Endothelial cell of umbilical vein (primary cell): ENCODE measurements at regions not wholly inside any gene's neighbourhood (a gene's known extent, or its start where the extent isn't known, plus 50 kb on each side); places are given as distances from the start of the nearest gene placed in this dataset.

Experiments
- BruUV-seq: library from RNA; stranded (reverse); fragments of 400-500 nt; replicated peaks from 2 replicates; lab custom pipeline; 2021; lab: Mats Ljungman, UMichigan
- CTCF ChIA-PET: fragments of 300-600, 350-600 bp; sonication (Branson Sonifier 250); formaldehyde crosslinking; loops from one replicate; lab custom pipeline; 2021; ENCODE audit warnings: antibody characterized with exemption, inconsistent platforms; lab: Charles Lee
- POLR2A ChIA-PET: fragments of 300-600, 350-600 bp; sonication (Branson Sonifier 250); formaldehyde crosslinking; loops from one replicate; lab custom pipeline; 2021; ENCODE audit warnings: antibody characterized with exemption, inconsistent platforms; lab: Charles Lee
- DNase-seq: peaks from one replicate; pipeline ENCODE4 v3.0.0-alpha.2; 2011; ENCODE audit warnings: low read depth, low spot score
- FAIRE-seq: peaks from 2 replicates; lab custom pipeline; 2011; peaks lifted over from hg19 to GRCh38; lab: Jason Lieb, UNC
- H2AFZ ChIP-seq: 2 replicates; pipeline ENCODE4 v1.6.0; 2012; ENCODE audit warnings: low read depth, low read length, control low read depth, inconsistent platforms
- H3K27ac ChIP-seq: 2 replicates; pipeline ENCODE4 v1.5.1; 2011; ENCODE audit warnings: low read depth, mild to moderate bottlenecking, control low read depth, low read length, moderate library complexity; ENCODE audit not compliant: insufficient read depth
- H3K27me3 ChIP-seq, 2 experiments: 2 replicates each; pipeline versions ENCODE4 v1.6.0 to v1.6.1; 2011; ENCODE audit warnings: low read length in 2 of 2, mixed read lengths in 1 of 2; ENCODE audit not compliant: control insufficient read depth in 2 of 2, insufficient read depth in 2 of 2
- H3K36me3 ChIP-seq, 2 experiments: 2 replicates in 1 of 2; 3 replicates in 1 of 2; pipeline ENCODE4 v1.5.1; 2011; ENCODE audit warnings: low read length in 2 of 2, mild to moderate bottlenecking in 1 of 2, moderate library complexity in 1 of 2; ENCODE audit not compliant: control insufficient read depth in 2 of 2, insufficient read depth in 2 of 2; ENCODE audit errors: extremely low read depth in 1 of 2
- H3K4me1 ChIP-seq: 3 replicates; pipeline ENCODE4 v1.5.1; 2011; ENCODE audit warnings: mild to moderate bottlenecking, low read length; ENCODE audit not compliant: control insufficient read depth, insufficient read depth; ENCODE audit errors: extremely low read depth
- H3K4me2 ChIP-seq: 2 replicates; pipeline ENCODE4 v1.6.1; 2011; ENCODE audit warnings: low read length, control low read depth, mixed read lengths; ENCODE audit not compliant: insufficient read depth
- H3K4me3 ChIP-seq, 3 experiments: fragments of 200-600 bp in 1 of 3; sonication (generic), shearing (Covaris generic) in 1 of 3; replicated peaks in 1 of 3; 2 replicates each; pipeline ENCODE4 v1.5.1; 2011 to 2016; ENCODE audit warnings: control low read depth in 3 of 3, low read length in 3 of 3, mild to moderate bottlenecking in 2 of 3, inconsistent platforms in 1 of 3, low read depth in 1 of 3, moderate library complexity in 1 of 3; ENCODE audit not compliant: insufficient read depth in 1 of 3
- H3K79me2 ChIP-seq: 2 replicates; pipeline ENCODE4 v1.6.0; 2012; ENCODE audit warnings: low read length, inconsistent platforms; ENCODE audit not compliant: control insufficient read depth, insufficient read depth
- H3K9ac ChIP-seq: replicated peaks from 2 replicates; pipeline ENCODE3; 2011; ENCODE audit warnings: low read length, control low read depth; ENCODE audit not compliant: insufficient read depth; ENCODE audit errors: extremely low read depth
- H3K9me1 ChIP-seq: replicated peaks from 3 replicates; pipeline ENCODE4 v1.6.0; 2011; ENCODE audit warnings: mild to moderate bottlenecking, low read length; ENCODE audit not compliant: control insufficient read depth, insufficient read depth; ENCODE audit errors: extremely low read depth
- H3K9me3 ChIP-seq: replicated peaks from 2 replicates; pipeline ENCODE4 v1.5.1; 2012; ENCODE audit warnings: low read length, inconsistent platforms; ENCODE audit not compliant: control insufficient read depth, insufficient read depth
- H4K20me1 ChIP-seq: replicated peaks from 2 replicates; pipeline ENCODE3; 2011; ENCODE audit warnings: mild to moderate bottlenecking, low read length; ENCODE audit not compliant: control insufficient read depth, insufficient read depth; ENCODE audit errors: extremely low read depth
- CTCF ChIP-seq, 2 donors: IDR thresholded peaks; 1 replicate in 1 of 2; 2 replicates in 1 of 2; pipeline ENCODE4 v1.5.1; 2011; ENCODE audit warnings: low read length in 2 of 2, mild to moderate bottlenecking in 2 of 2, moderate library complexity in 2 of 2, control low read depth in 1 of 2, inconsistent platforms in 1 of 2, low read depth in 1 of 2; ENCODE audit not compliant: insufficient read depth in 1 of 2; ENCODE audit errors: extremely low read depth in 1 of 2
- EZH2 ChIP-seq: IDR thresholded peaks from 2 replicates; pipeline ENCODE4 v1.6.1; 2012; ENCODE audit warnings: borderline replicate concordance, low read depth, mild to moderate bottlenecking, moderate library complexity, low read length, inconsistent platforms; ENCODE audit not compliant: severe bottlenecking
- FOS ChIP-seq: IDR thresholded peaks from 2 replicates; pipeline ENCODE4 v1.6.1; 2011; ENCODE audit warnings: mild to moderate bottlenecking, low read length, moderate library complexity, borderline replicate concordance; ENCODE audit not compliant: insufficient read depth
- GATA2 ChIP-seq: IDR thresholded peaks from 2 replicates; pipeline ENCODE4 v1.7.0; 2011; ENCODE audit warnings: low read depth, mild to moderate bottlenecking, moderate library complexity, mixed read lengths, low read length; ENCODE audit not compliant: insufficient read length, insufficient read depth
- JUN ChIP-seq: IDR thresholded peaks from 2 replicates; pipeline ENCODE4 v1.6.1; 2011; ENCODE audit warnings: borderline replicate concordance, low read depth; ENCODE audit not compliant: insufficient read length, insufficient read depth
- MYC ChIP-seq: IDR thresholded peaks from one replicate; pipeline ENCODE4 v1.6.1; 2011; ENCODE audit warnings: mild to moderate bottlenecking, low read depth, low read length
- POLR2A ChIP-seq: IDR thresholded peaks from 2 replicates; pipeline ENCODE4 v1.6.1; 2012; ENCODE audit warnings: low read depth, mild to moderate bottlenecking, control low read depth, low read length
- POLR2AphosphoS5 ChIP-seq: IDR thresholded peaks from 2 replicates; pipeline ENCODE4 v1.6.1; 2012; ENCODE audit warnings: low read depth, mild to moderate bottlenecking, control low read depth, low read length, moderate library complexity; ENCODE audit not compliant: insufficient read depth
- dilution Hi-C: fragments of 300-500 bp; cut with MboI; formaldehyde crosslinking; loops from one replicate; pipeline ENCODE4 v1.15.0; 2019; ENCODE audit warnings: low sequenced_read_pairs; ENCODE audit not compliant: extremely low pct_ligation_motif_present
- intact Hi-C: fragments of 100-400 bp; cut with micrococcal nuclease; formaldehyde crosslinking; loops from one replicate; pipeline ENCODE4 v1.10.0; 2022
- TF ChIP-seq, protein P1 (sequence below): IDR thresholded peaks from 2 replicates; pipeline ENCODE4 v1.6.1; 2011; ENCODE audit not compliant: insufficient read depth, insufficient read length

GRCh38 chr2:7612969-7613368 is 695.8 kb downstream of the RNF144A start:
- intact Hi-C loops (no loop called here), dilution Hi-C loops (no loop called here)
- Histone ChIP-seq H3K9me1 (no peaks in the 10 kb centered on the region), H4K20me1 (no peaks in the 10 kb centered on the region), H3K27me3 (no peaks in the 10 kb centered on the region), H3K79me2 (no peaks in the 10 kb centered on the region), H3K4me1 (no peaks in the 10 kb centered on the region), H3K4me2 (no peak overlapping the region), H3K4me3 (no peak overlapping the region), H2AFZ (no peak overlapping the region), H3K9me3 (peaks cover 2% of the 10 kb centered on the region), H3K9ac (no peak overlapping the region), H3K36me3 (no peaks in the 10 kb centered on the region), H3K27ac (no peak overlapping the region)
- POLR2A ChIA-PET, result no interaction called here
- no peak for TF ChIP-seq GATA2
- TF ChIP-seq CTCF (IDR thresholded peaks at IDR 0.05; ENCODE audit: extremely low read depth in 1 of 2, insufficient read depth in 1 of 2, low read depth in 1 of 2, low read length in 2 of 2), result no peak
- no peak for TF ChIP-seq POLR2AphosphoS5
- no peak for TF ChIP-seq POLR2A
- TF ChIP-seq FOS, result no peak
- TF ChIP-seq, protein P1, sequence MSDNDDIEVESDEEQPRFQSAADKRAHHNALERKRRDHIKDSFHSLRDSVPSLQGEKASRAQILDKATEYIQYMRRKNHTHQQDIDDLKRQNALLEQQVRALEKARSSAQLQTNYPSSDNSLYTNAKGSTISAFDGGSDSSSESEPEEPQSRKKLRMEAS, result no peak
- no peak for TF ChIP-seq MYC
- TF ChIP-seq JUN, result no peak
- no peak for TF ChIP-seq EZH2
- CTCF ChIA-PET, result interaction anchor here (0.6 kb wide), 1 partner anchor 140 kb away, joined by 3 read pairs; no protein-coding TSS in a partner anchor
- DNase-seq, result no peak
- no peak for FAIRE-seq
- no TSS peak for BruUV-seq
